HG03469 (cell line): ENCODE measurements at regions not wholly inside any gene's neighbourhood (a gene's known extent, or its start where the extent isn't known, plus 50 kb on each side); places are given as distances from the start of the nearest gene placed in this dataset.
"Not testable (repeated sequence)": the region's sequence is repeated elsewhere in the genome, so short reads cannot be mapped to it uniquely, and the experiment has no call there.

ENCODE experiments used
- ATAC-seq: cut with Tn5 transposase; IDR thresholded peaks from one replicate; pipeline ENCODE4 v1.9.1; 2021; ENCODE audit warnings: mild to moderate bottlenecking, moderate library complexity, moderate number of reproducible peaks; ENCODE audit not compliant: unreplicated experiment

DNA sequence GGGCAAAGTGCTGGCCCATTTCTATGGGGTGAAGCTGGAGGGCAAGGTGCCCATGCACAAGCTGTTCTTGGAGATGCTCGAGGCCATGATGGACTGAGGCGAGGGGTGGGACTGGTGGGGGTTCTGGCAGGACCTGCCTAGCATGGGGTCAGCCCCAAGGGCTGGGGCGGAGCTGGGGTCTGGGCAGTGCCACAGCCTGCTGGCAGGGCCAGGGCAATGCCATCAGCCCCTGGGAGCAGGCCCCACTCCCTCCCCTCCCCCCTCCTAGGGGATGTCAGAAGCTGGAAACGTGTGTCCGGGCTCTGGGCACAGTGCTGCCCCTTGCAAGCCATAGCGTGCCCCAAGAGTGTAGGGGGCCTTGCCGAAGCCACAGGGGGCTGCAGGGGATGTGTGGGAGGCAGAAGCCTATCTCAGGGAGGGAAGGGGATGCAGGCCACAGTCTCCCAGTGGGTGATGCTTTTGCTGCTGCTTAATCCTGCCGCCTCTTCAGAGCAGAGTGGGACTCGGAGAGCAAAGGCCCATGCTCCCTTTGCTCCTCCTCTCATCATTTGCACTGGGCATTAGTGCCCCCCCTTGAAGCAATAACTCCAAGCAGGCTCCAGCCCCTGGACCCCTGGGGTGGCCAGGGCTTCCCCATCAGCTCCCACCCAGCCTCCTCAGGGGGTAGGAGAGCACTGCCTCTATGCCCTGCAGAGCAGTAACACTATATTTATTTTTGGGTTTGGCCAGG lies 85.2 kb downstream of the MRPL57 start:
- ATAC-seq = not testable (repeated sequence)

DNA sequence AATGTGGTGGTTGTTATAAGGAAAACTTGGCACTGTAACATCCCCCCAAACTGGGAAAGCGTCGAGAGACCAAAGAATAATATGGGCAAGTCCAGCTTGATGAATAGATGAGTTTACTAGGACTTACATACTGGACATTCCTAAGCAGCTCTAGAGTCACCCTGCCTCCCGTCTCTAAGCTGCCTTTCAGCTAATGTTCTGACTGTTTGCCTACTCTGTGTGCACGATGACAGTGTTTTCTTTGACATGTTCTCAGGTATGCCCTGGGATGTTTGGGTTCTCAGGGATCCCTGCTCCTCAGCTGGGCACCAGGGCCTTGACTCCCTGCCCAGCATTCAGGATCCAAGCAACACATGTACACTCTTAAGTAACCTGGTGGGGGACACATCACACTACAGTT lies 87.5 kb downstream of the MRPL57 start:
- not testable (repeated sequence) for ATAC-seq

DNA sequence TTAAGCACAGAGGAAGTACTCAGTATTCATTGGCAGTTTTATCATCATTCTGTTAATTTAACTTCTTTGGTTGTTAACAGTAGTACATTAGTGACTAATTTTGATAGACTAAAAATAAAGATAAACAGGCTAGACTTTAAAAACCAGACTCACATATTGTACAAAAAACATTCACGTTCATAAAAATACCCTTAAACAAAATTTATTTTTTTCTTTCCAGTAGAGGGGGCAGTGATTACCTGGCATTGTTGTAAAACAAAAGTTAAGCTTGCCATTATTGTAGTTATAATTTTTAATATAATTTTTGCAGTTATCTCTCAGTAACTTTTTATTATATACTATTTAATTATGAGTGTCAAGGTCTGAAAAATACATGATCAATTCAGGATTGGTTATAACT lies 92.0 kb downstream of the MRPL57 start:
- not testable (repeated sequence) for ATAC-seq

DNA sequence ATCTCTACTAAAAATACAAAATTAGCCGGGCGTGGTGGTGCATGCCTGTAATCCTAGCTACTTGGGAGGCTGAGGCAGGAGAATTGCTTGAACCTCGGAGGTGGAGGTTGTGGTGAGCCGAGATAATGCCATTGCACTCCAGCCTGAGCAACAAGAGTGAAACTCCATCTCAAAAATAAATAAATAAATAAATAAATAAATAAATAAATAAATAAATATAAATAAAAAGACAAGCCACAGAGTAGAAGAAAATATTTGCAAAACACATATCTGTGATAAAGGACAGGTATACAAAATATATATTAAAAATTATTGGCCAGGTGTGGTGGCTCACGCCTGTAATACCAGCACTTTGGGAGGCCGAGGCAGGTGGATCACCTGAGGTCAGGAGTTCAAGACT lies 96.0 kb downstream of the MRPL57 start:
- ATAC-seq = not testable (repeated sequence)

GRCh38 chr13:21274457-21274856 lies 98.0 kb downstream of the MRPL57 start:
- not testable (repeated sequence) for ATAC-seq

GRCh38 chr13:21282065-21282464 lies 105.6 kb downstream of the MRPL57 start:
- ATAC-seq = no peak

GRCh38 chr13:21287331-21287907 lies 111.0 kb downstream of the MRPL57 start:
- ATAC-seq = no peak

DNA sequence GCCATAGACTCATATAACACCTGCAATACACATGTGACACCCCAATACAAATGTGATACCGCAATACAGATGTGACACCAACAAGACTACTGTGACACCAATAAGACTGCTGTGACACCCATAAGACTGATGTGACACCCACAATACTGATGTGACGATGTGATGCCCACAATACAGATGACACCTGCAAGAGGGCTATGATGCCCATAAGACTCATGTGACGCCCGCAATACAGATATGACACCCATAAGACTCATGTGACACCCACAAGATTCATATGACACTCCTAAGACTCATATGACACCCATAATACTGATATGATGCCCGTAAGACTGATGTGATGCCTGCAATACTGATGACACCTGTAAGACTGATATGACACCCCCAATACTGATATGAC lies 113.0 kb downstream of the MRPL57 start:
- no peak for ATAC-seq

GRCh38 chr13:21290442-21291002 lies 114.1 kb downstream of the MRPL57 start:
- not testable (repeated sequence) for ATAC-seq

DNA sequence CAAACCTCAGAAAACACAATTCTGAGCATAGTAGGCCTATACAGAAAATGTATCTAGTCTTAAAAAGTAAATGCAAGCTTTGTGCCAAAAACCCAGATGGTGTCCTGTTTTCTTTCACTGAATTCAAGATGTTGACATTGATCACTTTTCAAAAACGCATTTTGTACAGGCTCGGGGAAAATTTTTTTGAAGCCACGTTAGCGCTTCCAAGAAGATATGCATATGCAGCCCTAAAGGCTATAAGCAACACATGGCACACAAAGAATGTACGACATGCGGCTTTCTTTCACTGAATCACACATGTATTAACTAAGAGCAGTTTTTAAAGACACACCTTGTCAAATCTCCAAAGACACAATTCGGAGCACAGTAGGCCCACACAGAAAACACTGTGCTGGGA lies 115.4 kb downstream of the MRPL57 start:
- ATAC-seq = no peak

DNA sequence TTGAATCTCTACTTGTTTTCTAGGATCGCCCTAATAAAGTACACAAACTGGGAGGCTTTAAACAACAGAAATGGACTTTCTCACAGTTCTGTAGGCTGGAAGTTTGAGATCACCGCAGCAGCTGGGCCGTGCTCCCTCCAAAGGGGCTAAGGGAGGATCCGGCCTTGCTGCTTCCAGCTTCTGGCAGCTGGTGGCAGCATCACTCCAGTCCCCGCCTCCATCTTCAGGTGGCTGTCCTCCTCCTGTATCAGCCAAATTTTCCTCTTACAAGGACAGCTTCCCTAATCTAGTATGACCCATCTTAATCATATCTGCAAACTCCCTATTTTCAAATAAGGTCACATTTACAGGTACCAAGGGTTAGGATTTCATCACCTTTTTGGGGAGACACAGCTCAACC lies 120.5 kb downstream of the MRPL57 start:
- ATAC-seq = not testable (repeated sequence)

GRCh38 chr13:21297447-21297846 lies 121.0 kb downstream of the MRPL57 start:
- ATAC-seq = no peak

DNA sequence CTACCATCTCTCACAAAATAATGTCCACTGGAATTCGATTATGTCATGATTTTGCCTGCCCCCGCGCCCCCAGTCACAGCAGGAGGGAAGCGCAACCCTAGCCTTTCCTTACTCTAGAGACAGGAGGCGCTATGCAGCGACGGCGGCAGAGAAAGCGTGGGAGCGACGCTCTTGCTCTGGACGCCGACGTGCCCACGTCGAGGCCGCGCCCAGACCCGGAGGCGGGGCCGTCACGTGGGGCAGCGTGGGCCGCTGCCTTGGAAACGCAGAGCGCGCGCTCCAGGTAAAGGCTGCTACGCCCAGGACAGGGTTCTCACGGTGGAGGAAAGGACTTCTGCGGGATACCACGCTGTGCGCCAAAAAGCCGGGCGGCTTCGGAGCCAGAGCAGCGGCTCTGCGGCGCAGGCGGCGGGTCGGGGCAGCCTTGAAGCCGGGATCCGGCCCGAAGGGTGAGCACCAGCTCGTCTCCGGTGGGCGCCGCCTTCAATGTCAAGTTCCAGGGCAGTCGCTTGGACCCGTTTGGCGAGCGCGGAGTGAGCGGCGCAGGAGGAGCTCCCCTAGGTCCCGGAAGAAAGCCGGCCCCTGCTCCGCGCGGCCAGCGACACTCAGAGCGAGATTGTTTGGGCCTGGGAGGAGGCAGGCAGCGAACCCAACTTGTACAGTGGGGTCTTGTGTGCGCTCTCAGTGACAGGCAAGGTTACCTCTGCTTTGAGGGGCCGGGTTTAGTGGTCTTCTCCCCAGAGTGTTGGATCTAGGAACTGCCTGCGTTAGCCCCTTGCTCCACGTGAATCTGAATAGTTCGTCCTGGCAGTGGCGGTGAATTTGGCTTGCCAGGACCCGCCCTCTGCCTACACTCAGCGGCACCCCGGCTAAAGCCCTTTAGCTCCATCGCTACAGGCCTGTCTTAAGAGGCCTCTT lies 121.7 kb downstream of the MRPL57 start:
- peak; percentile 87 for ATAC-seq

GRCh38 chr13:21304256-21304655 lies 127.8 kb downstream of the MRPL57 start:
- ATAC-seq = no peak

DNA sequence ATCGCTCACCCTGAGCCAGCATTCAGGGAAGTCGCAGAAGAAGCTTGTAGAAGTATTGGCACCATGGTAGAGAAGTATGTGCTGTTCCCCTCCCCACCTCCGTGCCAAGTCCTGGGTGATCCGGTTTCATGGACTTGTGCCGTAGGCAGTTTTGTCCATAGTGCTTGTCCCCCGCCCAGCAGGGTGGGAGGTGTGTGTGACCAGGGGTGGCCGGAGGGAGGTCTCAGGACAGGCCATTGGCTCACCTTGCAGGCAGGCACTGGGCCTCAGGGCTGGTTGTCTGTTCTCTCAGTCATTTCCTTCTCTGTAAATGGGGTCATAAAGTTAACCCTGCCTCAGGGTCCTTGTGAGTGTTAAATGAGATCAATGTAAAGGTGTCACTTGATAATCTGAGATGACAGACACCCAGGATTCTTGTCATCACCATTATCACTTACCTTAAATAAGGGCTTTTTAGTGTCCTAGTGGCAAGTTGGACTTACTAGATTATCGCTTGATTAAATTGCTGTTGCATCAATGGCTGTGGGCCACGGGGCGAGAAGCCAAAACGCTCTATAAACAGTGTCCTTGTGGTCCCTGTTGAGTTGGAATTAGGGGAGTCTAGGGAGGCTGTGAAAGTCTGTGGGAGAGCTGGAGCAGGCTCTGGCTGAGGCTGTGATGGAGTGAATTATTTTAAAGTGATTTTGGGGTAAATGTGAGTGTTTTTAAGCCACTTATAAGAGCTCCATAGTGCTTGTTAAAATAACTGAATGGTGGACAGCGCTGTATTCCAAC lies 130.0 kb downstream of the MRPL57 start:
- ATAC-seq = not testable (repeated sequence)

DNA sequence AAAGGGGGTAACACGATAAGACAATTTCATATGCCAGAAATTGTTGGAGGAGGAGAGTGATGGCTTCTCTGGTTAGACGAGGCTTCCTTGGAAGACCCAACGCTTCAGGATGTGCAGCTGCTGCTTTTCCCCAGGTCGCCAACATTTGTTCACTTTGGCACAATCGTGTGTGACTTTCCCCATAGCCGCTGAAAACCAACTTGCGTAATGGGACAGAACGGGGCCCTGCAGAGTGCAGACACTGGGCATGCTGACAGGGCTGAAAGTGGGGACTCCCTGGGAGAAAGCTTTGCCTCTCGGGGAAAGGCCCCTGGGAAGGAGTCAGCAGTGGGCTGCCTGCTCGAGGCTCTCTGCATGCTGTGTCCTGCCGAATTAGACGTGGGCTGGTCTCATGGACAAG lies 130.7 kb downstream of the MRPL57 start:
- not testable (repeated sequence) for ATAC-seq

- no peak for ATAC-seq
Measured at GRCh38 chr13:21308906-21309305, 132.4 kb downstream of the MRPL57 start.

- ATAC-seq = no peak
Measured at GRCh38 chr13:21309542-21310172, 133.2 kb downstream of the MRPL57 start.

DNA sequence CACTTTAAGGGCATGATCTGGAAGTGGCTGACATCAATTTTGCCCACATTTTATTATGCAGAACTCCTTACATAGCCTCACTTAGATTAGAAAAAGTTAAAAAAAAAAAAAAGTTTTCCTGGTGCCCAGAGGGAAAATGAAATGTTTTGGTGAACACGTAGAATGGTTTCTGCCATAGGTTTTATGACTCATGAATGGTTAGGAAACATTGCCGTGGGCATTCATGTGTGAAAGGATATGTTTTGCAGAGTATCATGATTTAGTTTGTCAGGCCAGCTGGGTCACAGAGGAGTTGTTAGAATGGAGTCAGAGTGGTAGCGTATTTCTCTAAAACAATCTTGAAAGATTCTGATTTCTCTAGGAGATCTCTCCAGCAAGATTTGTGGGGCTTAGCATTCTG lies 133.8 kb downstream of the MRPL57 start:
- no peak for ATAC-seq

DNA sequence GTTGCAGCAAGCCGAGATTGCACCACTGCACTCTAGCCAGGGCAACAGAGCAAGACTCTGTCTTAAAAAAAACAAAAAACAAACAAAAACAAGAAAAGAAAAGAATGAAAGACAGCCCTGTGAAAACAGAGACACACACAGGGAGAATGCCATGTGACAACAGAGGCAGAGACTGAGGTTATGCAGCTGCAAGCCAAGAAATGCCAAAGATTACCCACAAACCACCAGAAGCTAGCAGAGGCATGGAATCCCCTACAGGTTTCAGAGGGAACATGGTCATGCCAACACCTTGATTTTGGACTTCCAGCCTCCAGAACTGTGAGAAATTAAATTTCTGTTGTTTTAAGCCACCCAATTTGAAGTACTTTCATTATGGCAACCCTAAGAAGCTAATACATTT lies 138.5 kb downstream of the MRPL57 start:
- ATAC-seq = not testable (repeated sequence)
